Fibroblast of mammary gland (primary cell): ENCODE measurements at regions not wholly inside any gene's neighbourhood (a gene's known extent, or its start where the extent isn't known, plus 50 kb on each side); places are given as distances from the start of the nearest gene placed in this dataset.

ENCODE experiments used
- DNase-seq: peaks from one replicate; pipeline ENCODE4 v3.0.0-alpha.2; 2010; ENCODE audit warnings: low read depth
- H3K4me3 ChIP-seq: 2 replicates; pipeline ENCODE4 v1.5.1; 2011; ENCODE audit warnings: low read depth, mild to moderate bottlenecking, low read length, moderate library complexity; ENCODE audit not compliant: control insufficient read depth
- TF ChIP-seq, protein P1 (sequence below): conservative IDR thresholded peaks from 2 replicates; pipeline ENCODE4 v1.5.1; 2011; ENCODE audit warnings: low read depth, low read length, inconsistent platforms; ENCODE audit not compliant: control insufficient read depth, insufficient read depth

- no peak overlapping the region for H3K4me3 ChIP-seq
- DNase-seq, result no peak
- TF ChIP-seq, protein P1, sequence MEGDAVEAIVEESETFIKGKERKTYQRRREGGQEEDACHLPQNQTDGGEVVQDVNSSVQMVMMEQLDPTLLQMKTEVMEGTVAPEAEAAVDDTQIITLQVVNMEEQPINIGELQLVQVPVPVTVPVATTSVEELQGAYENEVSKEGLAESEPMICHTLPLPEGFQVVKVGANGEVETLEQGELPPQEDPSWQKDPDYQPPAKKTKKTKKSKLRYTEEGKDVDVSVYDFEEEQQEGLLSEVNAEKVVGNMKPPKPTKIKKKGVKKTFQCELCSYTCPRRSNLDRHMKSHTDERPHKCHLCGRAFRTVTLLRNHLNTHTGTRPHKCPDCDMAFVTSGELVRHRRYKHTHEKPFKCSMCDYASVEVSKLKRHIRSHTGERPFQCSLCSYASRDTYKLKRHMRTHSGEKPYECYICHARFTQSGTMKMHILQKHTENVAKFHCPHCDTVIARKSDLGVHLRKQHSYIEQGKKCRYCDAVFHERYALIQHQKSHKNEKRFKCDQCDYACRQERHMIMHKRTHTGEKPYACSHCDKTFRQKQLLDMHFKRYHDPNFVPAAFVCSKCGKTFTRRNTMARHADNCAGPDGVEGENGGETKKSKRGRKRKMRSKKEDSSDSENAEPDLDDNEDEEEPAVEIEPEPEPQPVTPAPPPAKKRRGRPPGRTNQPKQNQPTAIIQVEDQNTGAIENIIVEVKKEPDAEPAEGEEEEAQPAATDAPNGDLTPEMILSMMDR, result no peak
These were observed 254.0 kb upstream of the ATXN7L3B start for GRCh38 chr12:74283646-74284045.

GRCh38 chr12:74285773-74286172, 251.9 kb upstream of the ATXN7L3B start:
- TF ChIP-seq, protein P1, result no peak
- H3K4me3 ChIP-seq, result no peak overlapping the region
- no peak for DNase-seq

DNA sequence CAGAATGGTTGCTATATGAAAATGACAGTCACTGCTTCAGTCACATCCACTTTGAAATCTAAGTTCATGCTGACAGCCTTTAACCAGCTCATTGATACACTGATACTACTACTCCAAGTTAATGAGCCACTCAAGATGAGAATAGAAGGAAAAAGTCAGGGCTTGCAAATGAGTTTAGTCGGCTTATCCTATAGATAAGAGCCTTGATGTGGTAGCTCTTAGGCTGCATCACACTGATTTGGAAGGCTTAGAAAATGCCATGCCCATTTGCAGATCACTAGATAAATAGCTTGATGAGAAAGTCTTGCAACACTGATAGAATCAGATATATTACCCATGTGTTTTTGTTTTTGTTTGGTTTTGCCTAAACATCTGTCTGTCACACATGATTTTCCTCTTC, 251.4 kb upstream of the ATXN7L3B start:
- TF ChIP-seq, protein P1, result no peak
- no peak for DNase-seq
- no peak overlapping the region for H3K4me3 ChIP-seq

- TF ChIP-seq, protein P1, result no peak
These were observed 245.1 kb upstream of the ATXN7L3B start for GRCh38 chr12:74292351-74293194.

DNA sequence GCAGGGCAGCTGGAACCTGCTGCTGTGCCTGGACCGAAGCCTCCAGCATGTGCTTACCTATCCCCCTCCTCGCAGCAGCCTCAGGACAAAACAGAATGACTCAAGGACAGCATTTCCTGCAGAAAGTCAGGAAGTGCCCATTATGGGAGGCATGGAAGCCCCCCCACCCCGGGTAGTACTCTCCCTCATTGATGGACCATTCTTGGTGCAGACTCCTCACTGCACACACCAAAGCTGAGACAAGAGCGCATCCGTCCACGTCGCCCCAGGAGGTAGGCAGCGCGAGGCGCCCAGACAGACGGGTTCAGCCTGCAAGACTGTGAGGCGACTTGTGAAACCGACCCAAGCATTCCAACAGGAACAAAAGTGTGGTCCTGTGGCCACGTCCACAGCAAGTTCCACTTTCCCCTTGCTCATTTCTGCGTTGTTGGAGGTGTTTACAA, 243.9 kb upstream of the ATXN7L3B start:
- DNase-seq, result no peak
- no peak overlapping the region for H3K4me3 ChIP-seq
- TF ChIP-seq, protein P1, result no peak

More at GRCh38 chr12:74292351-74293194, 245.1 kb upstream of the ATXN7L3B start:
- no peak overlapping the region for H3K4me3 ChIP-seq
- DNase-seq, result no peak

DNA sequence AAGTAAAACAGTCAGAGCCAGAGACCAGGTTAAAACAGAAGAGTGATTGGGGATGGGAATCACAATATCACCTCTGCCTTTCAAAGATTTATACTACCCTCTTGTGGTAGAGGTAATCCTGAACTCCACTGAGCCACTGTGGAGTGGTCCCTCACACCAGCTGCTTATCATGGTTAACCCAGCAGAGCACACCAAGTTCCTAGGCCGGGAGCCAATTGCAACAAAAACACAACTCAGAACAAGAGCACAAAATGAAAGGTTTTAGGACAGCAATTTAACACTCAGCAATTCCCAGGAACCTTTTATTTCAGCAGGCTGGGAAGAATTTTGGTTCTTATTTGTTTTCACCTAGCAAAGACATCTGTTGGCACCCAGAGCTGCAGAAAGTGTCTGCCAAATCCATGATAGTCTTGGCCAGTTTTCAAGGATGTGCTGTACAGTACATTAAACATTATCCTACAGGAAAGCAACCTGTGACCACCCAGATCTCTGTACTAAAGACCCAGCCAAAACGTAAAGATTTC, 220.5 kb upstream of the ATXN7L3B start:
- no peak overlapping the region for H3K4me3 ChIP-seq
- peak; percentile 28 for DNase-seq
- TF ChIP-seq, protein P1, result peak; percentile 5
